ENCODE measurements at regions not wholly inside any gene's neighbourhood (a gene's known extent, or its start where the extent isn't known, plus 50 kb on each side); places are given as distances from the start of the nearest gene placed in this dataset.
"Not testable (repeated sequence)": the region's sequence is repeated elsewhere in the genome, so short reads cannot be mapped to it uniquely, and the experiment has no call there.

DNA sequence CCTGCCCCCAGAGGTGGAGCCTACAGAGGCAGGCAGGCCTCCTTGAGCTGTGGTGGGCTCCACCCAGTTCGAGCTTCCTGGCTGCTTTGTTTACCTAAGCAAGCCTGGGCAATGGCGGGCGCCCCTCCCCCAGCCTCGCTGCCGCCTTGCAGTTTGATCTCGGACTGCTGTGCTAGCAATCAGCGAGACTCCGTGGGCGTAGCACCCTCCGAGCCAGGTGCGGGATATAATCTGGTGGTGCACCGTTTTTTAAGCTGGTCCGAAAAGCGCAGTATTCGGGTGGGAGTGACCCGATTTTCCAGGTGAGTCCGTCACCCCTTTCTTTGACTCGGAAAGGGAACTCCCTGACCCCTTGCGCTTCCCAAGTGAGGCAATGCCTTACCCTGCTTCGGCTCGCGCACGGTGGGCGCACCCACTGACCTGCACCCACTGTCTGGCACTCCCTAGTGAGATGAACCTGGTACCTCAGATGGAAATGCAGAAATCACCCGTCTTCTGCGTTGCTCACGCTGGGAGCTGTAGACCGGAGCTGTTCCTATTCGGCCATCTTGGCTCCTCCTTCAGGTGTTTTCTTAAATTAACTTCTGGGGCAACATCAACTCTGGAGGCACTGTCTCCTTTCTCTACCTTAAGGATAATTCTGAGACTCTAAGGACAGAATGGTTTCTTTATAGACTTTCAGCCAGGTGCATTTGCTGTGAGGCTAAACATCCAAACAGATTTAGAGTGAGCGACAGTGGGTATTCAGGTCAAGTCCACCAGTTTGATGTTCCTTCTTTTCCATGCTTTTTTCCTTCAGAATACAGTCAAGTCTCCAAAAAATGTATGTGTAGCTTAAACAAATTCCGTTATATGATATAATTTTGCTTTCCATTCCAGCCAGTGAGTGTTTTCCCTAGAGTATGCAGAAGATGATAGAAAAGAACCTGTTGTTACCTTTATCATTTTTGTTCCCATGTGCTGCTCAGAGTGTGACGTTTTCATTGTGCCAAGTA is 170.8 kb downstream of the KCNRG start:
- H3K36me3 ChIP-seq (ENCODE audit: insufficient read depth, low read length, poor library complexity, severe bottlenecking); CTCF ChIA-PET; H3K4me3 ChIP-seq (ENCODE audit: low read depth, low read length, poor library complexity, severe bottlenecking); BruUV-seq (replicated peaks); H3K9me3 ChIP-seq (ENCODE audit: low read depth, low read length, poor library complexity, severe bottlenecking); intact Hi-C loops (cut with micrococcal nuclease; ENCODE audit: unreplicated experiment); H3K27ac ChIP-seq (ENCODE audit: low read depth, low read length, poor library complexity, severe bottlenecking); H3K27me3 ChIP-seq (replicated peaks; ENCODE audit: insufficient read depth, low read depth, low read length, poor library complexity); DNase-seq (ENCODE audit: low spot score); POLR2A ChIA-PET (ENCODE audit: low non-redundant PET); H3K4me1 ChIP-seq (ENCODE audit: insufficient read depth, low read length, poor library complexity, severe bottlenecking): not testable (repeated sequence)

DNA sequence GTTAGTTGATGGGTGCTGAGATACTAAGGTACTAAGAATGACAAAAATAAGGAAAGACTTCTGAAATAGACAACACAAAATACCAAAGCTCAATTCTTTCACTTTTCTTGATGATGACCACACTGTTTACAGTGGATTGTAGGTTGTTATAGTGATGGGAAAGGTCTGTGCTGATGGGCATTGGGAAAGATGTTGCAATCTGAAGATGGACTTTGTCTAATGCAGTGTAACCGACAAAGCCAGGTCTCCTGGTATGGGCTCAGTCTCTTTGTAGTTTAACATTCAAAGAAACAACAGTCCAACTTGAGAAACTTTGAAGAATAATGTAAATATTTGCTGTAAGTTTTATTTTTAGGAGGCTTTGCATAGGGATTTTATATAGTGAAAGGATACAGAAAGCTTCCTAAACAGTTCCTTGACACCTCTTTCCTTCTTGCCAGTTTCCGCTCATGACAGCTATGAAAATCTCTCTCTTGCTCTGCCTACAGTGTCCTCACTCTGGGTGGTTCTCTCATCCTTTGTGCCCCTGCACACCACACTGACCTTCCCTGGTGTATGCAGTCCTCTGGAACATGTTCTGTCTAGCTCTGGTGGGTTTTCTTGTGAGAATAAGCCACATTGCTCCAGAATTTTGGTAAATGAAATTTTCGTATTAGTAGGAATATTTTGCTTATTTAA is 172.2 kb downstream of the KCNRG start:
- Histone ChIP-seq H3K4me3 (ENCODE audit: low read depth, low read length, poor library complexity, severe bottlenecking) (no peak overlapping the region), H3K9me3 (ENCODE audit: low read depth, low read length, poor library complexity, severe bottlenecking) (no peaks in the 10 kb centered on the region), H3K27me3 (replicated peaks; ENCODE audit: insufficient read depth, low read depth, low read length, poor library complexity) (no peaks in the 10 kb centered on the region), H3K36me3 (ENCODE audit: insufficient read depth, low read length, poor library complexity, severe bottlenecking) (no peaks in the 10 kb centered on the region), H3K4me1 (ENCODE audit: insufficient read depth, low read length, poor library complexity, severe bottlenecking) (no peaks in the 10 kb centered on the region), H3K27ac (ENCODE audit: low read depth, low read length, poor library complexity, severe bottlenecking) (no peak overlapping the region)
- intact Hi-C loops (cut with micrococcal nuclease; ENCODE audit: unreplicated experiment), result no loop called here
- CTCF ChIA-PET, result no interaction called here
- no TSS peak for BruUV-seq (replicated peaks)
- POLR2A ChIA-PET (ENCODE audit: low non-redundant PET), result no interaction called here
- no peak for TF ChIP-seq EZH2 (IDR thresholded peaks at IDR 0.05; ENCODE audit: borderline replicate concordance, low read depth, low read length, poor library complexity, severe bottlenecking)
- TF ChIP-seq, protein P1, sequence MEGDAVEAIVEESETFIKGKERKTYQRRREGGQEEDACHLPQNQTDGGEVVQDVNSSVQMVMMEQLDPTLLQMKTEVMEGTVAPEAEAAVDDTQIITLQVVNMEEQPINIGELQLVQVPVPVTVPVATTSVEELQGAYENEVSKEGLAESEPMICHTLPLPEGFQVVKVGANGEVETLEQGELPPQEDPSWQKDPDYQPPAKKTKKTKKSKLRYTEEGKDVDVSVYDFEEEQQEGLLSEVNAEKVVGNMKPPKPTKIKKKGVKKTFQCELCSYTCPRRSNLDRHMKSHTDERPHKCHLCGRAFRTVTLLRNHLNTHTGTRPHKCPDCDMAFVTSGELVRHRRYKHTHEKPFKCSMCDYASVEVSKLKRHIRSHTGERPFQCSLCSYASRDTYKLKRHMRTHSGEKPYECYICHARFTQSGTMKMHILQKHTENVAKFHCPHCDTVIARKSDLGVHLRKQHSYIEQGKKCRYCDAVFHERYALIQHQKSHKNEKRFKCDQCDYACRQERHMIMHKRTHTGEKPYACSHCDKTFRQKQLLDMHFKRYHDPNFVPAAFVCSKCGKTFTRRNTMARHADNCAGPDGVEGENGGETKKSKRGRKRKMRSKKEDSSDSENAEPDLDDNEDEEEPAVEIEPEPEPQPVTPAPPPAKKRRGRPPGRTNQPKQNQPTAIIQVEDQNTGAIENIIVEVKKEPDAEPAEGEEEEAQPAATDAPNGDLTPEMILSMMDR (conservative IDR thresholded peaks at IDR 0.05; ENCODE audit: low read depth, low read length), result no peak
- DNase-seq (ENCODE audit: low spot score), result no peak

DNA sequence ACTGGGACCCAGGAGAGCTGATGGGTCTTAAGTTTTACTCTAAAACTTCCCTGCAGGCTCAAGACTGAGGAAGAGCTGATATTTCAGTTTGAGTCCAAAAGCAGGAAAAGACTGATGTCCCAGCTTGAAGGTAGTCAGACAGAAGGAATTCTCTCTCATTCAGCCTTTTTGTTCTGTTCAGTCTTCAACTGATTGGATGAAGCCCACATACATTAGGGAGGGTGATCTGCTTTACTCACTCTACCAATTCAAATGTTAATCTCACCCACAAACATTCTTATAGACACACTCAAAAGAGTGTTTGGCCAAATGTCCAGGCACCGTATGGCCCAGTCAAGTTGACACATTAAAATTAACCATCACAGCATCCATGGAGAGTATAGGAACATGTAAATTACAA is 173.5 kb downstream of the KCNRG start:
- Histone ChIP-seq H3K36me3 (ENCODE audit: insufficient read depth, low read length, poor library complexity, severe bottlenecking) (no peaks in the 10 kb centered on the region), H3K9me3 (ENCODE audit: low read depth, low read length, poor library complexity, severe bottlenecking) (no peaks in the 10 kb centered on the region), H3K4me3 (ENCODE audit: low read depth, low read length, poor library complexity, severe bottlenecking) (no peak overlapping the region), H3K27ac (ENCODE audit: low read depth, low read length, poor library complexity, severe bottlenecking) (no peak overlapping the region), H3K27me3 (replicated peaks; ENCODE audit: insufficient read depth, low read depth, low read length, poor library complexity) (no peaks in the 10 kb centered on the region), H3K4me1 (ENCODE audit: insufficient read depth, low read length, poor library complexity, severe bottlenecking) (no peaks in the 10 kb centered on the region)
- POLR2A ChIA-PET (ENCODE audit: low non-redundant PET), result no interaction called here
- BruUV-seq (replicated peaks), result no TSS peak
- intact Hi-C loops (cut with micrococcal nuclease; ENCODE audit: unreplicated experiment), result no loop called here
- TF ChIP-seq, protein P1 (conservative IDR thresholded peaks at IDR 0.05; ENCODE audit: low read depth, low read length), result no peak
- no peak for TF ChIP-seq EZH2 (IDR thresholded peaks at IDR 0.05; ENCODE audit: borderline replicate concordance, low read depth, low read length, poor library complexity, severe bottlenecking)
- no peak for DNase-seq (ENCODE audit: low spot score)
- CTCF ChIA-PET, result no interaction called here
